GM12875 (cell line): ENCODE measurements at regions not wholly inside any gene's neighbourhood (a gene's known extent, or its start where the extent isn't known, plus 50 kb on each side); places are given as distances from the start of the nearest gene placed in this dataset.

Experiments
- H3K4me3 ChIP-seq: one replicate; pipeline ENCODE4 v1.5.1; 2011; ENCODE audit warnings: low read depth, low read length, control low read depth
- TF ChIP-seq, protein P1 (sequence below): IDR thresholded peaks from 2 replicates; pipeline ENCODE4 v1.5.1; 2011; ENCODE audit warnings: low read depth, mild to moderate bottlenecking, control low read depth, inconsistent platforms, low read length, moderate library complexity, borderline replicate concordance; ENCODE audit not compliant: insufficient read depth

DNA sequence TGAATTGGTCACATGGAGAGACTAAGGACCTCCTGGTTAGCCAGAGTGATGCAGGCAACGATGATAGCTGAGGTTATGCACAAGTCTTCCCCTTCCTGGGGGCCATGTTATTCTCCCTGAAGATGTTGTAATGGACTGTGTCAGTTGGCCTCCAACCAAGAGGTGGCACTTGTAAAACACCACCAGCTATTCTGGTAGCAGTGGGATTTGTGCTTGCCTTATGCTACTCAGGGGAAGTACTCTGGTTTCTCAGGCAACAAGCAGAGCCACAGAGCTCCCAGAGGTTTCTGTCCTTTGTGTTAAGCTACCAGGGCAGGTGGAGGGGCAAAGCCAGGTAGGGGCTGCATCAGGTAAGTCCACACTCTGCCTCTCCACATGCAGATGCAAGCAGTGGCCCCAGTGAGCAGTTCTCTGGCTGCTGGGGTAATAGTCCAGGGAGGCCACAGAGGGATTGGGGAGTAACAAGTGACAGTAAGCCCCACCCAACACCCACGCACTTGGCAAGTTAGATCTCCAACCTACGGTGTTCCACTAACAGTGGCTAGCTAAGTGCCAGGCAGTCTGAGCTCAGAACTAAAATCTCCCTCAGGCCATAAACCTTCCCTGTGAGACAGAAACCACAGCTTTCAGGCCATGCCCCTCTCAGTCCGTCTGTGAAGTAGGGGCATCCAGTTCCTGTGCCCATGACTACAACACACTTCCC lies 99.7 kb downstream of the RND3 start:
- TF ChIP-seq, protein P1, sequence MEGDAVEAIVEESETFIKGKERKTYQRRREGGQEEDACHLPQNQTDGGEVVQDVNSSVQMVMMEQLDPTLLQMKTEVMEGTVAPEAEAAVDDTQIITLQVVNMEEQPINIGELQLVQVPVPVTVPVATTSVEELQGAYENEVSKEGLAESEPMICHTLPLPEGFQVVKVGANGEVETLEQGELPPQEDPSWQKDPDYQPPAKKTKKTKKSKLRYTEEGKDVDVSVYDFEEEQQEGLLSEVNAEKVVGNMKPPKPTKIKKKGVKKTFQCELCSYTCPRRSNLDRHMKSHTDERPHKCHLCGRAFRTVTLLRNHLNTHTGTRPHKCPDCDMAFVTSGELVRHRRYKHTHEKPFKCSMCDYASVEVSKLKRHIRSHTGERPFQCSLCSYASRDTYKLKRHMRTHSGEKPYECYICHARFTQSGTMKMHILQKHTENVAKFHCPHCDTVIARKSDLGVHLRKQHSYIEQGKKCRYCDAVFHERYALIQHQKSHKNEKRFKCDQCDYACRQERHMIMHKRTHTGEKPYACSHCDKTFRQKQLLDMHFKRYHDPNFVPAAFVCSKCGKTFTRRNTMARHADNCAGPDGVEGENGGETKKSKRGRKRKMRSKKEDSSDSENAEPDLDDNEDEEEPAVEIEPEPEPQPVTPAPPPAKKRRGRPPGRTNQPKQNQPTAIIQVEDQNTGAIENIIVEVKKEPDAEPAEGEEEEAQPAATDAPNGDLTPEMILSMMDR = no peak

DNA sequence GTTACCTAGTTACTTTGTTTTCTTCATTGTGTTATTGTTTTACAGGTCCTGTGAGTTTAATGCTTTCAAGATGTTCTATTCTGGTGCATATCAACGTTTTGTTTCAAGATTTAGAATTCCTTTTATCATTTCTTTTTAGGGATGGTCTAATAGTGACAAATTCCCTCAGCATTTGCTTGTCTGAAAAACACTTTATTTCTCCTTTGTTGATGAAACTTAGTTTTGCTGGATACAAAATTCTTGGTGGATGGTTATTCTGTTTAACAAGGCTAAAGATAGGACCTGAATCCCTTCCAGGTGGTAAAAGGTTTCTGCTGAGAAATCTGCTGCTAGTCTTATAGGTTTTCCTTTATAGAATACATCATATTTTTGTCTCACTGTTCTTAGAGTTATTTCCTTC lies 102.3 kb downstream of the RND3 start:
- TF ChIP-seq, protein P1 = no peak
- H3K4me3 ChIP-seq = no peak overlapping the region

More for the DNA sequence above, 99.7 kb downstream of the RND3 start:
- H3K4me3 ChIP-seq = no peak overlapping the region

- TF ChIP-seq, protein P1 = no peak
- no peak overlapping the region for H3K4me3 ChIP-seq
Measured at GRCh38 chr2:150383587-150383986, 103.9 kb downstream of the RND3 start.

- TF ChIP-seq, protein P1 = no peak
- no peak overlapping the region for H3K4me3 ChIP-seq
Measured at GRCh38 chr2:150379166-150379565, 108.3 kb downstream of the RND3 start.

DNA sequence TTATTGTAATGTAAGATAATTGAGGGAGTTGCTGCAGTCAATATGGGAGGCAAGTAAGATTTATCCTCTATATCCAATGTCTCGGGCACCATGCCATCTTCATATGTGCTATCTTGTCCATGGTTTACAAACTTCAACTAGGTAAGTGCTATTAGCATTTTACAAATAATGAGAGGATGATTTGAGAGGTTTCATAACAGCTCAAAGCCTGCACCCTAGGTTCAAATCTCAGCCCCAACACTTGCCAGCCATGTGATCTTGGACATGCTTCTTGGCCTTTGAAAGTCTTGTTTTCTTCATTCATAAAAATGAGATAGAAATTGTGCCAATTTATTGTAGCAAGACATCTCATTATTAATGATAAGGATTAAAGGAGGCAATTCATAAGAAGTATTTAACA lies 108.8 kb downstream of the RND3 start:
- H3K4me3 ChIP-seq = no peak overlapping the region
- TF ChIP-seq, protein P1 = no peak

GRCh38 chr2:150376553-150377335 lies 110.7 kb downstream of the RND3 start:
- H3K4me3 ChIP-seq = no peak overlapping the region
- TF ChIP-seq, protein P1 = no peak

GRCh38 chr2:150375333-150375732 lies 112.1 kb downstream of the RND3 start:
- TF ChIP-seq, protein P1 = no peak
- H3K4me3 ChIP-seq = no peak overlapping the region
